ENCODE measurements at regions not wholly inside any gene's neighbourhood (a gene's known extent, or its start where the extent isn't known, plus 50 kb on each side); places are given as distances from the start of the nearest gene placed in this dataset.

GRCh38 chr17:10249271-10250010 is 51.0 kb upstream of the GAS7 start:
- intact Hi-C loops (cut with DNase I): no loop called here
- DNase-seq (ENCODE audit: low spot score in 2 of 2): peak in 1 of 2 donors; percentile 19
- Histone ChIP-seq H3K4me1 (no peaks in the 10 kb centered on the region), H3K9me3 (no peaks in the 10 kb centered on the region), H3K36me3 (no peaks in the 10 kb centered on the region), H3K27me3 (no peaks in the 10 kb centered on the region), H3K4me3 (no peak overlapping the region), H3K27ac (no peak overlapping the region)
- TF ChIP-seq CTCF (IDR thresholded peaks at IDR 0.05): no peak

Measured in ascending aorta (tissue), 2 donors.